ENCODE measurements at regions not wholly inside any gene's neighbourhood (a gene's known extent, or its start where the extent isn't known, plus 50 kb on each side); places are given as distances from the start of the nearest gene placed in this dataset.

- Histone ChIP-seq H3K9me3 (replicated peaks; ENCODE audit: insufficient read depth, low read length) (no peaks in the 10 kb centered on the region), H3K4me2 (ENCODE audit: low read depth, low read length) (no peak overlapping the region), H3K27ac (ENCODE audit: low read length) (no peak overlapping the region), H3K27me3 (replicated peaks; ENCODE audit: insufficient read depth, low read length) (no peaks in the 10 kb centered on the region), H3K9ac (ENCODE audit: low read length) (no peak overlapping the region), H3K79me2 (ENCODE audit: low read length) (no peaks in the 10 kb centered on the region), H3K9me2 (replicated peaks; ENCODE audit: insufficient read depth, low read length) (no peaks in the 10 kb centered on the region), H3F3A (ENCODE audit: insufficient read depth, low read length) (no peaks in the 10 kb centered on the region), H3K36me3 (replicated peaks; ENCODE audit: insufficient read depth, low read length) (no peaks in the 10 kb centered on the region), H2AFZ (ENCODE audit: low read length) (no peak overlapping the region), H3K4me3 (ENCODE audit: low read length) (no peak overlapping the region), H4K20me1 (ENCODE audit: insufficient read depth, low read length) (no peaks in the 10 kb centered on the region), H3K4me1 (ENCODE audit: low read length) (no peaks in the 10 kb centered on the region)
- TF ChIP-seq CTCF (IDR thresholded peaks at IDR 0.05; ENCODE audit: low read length): no peak
- no peak for DNase-seq
Measured at GRCh38 chr2:120622886-120623753, 112.5 kb upstream of the GLI2 start.

DNA sequence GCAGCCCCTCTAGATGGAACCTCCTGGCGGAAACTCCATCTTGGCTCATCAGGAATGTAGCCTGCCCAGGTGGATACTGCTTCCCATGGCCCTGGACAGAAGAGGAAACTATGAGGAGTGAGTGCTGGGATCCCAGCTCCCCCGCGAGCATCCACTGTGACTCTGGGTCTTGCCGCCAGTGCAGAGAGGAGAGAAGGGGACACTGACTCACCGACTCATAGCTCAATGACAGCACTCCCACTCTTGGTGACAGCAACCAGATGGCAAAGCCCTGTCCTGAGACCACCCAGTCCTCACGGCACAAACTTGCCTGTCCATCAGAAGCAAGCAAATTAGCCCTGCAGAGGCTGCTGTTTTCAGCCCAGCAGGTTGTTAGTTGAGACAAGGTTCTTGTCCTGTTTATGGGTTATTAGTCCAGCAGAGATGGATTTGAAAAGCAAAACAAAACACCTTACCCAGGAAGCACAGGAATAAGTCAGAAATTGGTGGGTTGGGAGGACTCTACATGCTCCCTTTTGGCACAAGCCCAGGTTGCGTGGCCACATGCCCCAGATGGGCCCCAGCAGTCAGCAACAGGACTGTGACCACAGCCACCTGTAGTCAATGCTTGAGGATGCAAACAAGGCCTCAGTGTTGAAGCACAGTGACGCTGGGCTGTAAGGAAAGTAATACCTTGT is 111.5 kb upstream of the GLI2 start:
- H3K4me2 ChIP-seq (ENCODE audit: low read depth, low read length): no peak overlapping the region
- H4K20me1 ChIP-seq (ENCODE audit: insufficient read depth, low read length): no peaks in the 10 kb centered on the region
- no peaks in the 10 kb centered on the region for H3K4me1 ChIP-seq (ENCODE audit: low read length)
- H3K27ac ChIP-seq (ENCODE audit: low read length): no peak overlapping the region
- no peaks in the 10 kb centered on the region for H3K9me2 ChIP-seq (replicated peaks; ENCODE audit: insufficient read depth, low read length)
- H3K9ac ChIP-seq (ENCODE audit: low read length): no peak overlapping the region
- no peak overlapping the region for H3K4me3 ChIP-seq (ENCODE audit: low read length)
- TF ChIP-seq EZH2phosphoT487 (IDR thresholded peaks at IDR 0.05; ENCODE audit: low read length) (no peak), CTCF (IDR thresholded peaks at IDR 0.05; ENCODE audit: low read length) (no peak), EZH2 (optimal IDR thresholded peaks at IDR 0.05; ENCODE audit: low read depth, low read length) (no peak)
- H3K79me2 ChIP-seq (ENCODE audit: low read length): no peaks in the 10 kb centered on the region
- H2AFZ ChIP-seq (ENCODE audit: low read length): no peak overlapping the region
- H3K27me3 ChIP-seq (replicated peaks; ENCODE audit: insufficient read depth, low read length): no peaks in the 10 kb centered on the region
- no peak for DNase-seq
- no peaks in the 10 kb centered on the region for H3F3A ChIP-seq (ENCODE audit: insufficient read depth, low read length)
- no peaks in the 10 kb centered on the region for H3K9me3 ChIP-seq (replicated peaks; ENCODE audit: insufficient read depth, low read length)
- H3K36me3 ChIP-seq (replicated peaks; ENCODE audit: insufficient read depth, low read length): no peaks in the 10 kb centered on the region

DNA sequence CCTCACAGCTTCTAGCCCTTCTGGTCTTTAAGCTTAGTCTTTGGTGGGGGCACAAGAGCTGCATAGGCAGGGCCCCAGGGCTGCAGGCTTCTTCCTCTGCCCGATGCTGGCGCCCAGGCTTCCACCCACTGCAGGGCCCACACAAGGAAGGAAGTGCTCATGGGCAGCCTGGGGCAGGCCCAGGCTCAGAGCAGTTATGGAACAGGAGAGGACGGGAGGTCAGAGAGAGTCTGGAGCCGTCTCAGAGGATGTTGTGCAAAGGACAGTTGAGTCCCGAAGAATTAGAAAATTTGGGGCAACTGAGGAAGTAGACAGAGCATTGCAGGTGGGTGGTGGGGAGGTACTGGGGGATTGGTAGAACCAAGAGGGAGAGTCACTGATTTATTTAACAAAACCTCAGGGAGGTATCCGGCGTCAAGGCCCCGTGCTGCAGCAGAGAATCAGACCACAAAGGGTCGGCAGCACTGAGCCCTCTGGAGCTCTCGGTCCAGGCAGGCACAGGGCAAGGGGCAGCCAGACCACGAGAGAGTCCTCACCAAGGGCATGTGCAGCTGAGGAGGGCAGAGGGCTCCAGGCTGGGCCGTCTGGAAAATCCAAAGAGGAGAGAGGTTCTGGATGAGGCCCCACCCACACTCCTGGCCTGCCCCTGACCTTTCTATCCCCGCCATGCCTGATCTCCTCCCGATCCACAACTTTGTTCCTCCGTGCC is 110.8 kb upstream of the GLI2 start:
- Histone ChIP-seq H3K27ac (ENCODE audit: low read length) (no peak overlapping the region), H3K27me3 (replicated peaks; ENCODE audit: insufficient read depth, low read length) (no peaks in the 10 kb centered on the region)

More for the DNA sequence above, 110.8 kb upstream of the GLI2 start:
- Histone ChIP-seq H2AFZ (ENCODE audit: low read length) (no peak overlapping the region), H4K20me1 (ENCODE audit: insufficient read depth, low read length) (no peaks in the 10 kb centered on the region), H3K4me2 (ENCODE audit: low read depth, low read length) (no peak overlapping the region), H3K9me2 (replicated peaks; ENCODE audit: insufficient read depth, low read length) (no peaks in the 10 kb centered on the region), H3K4me3 (ENCODE audit: low read length) (no peak overlapping the region), H3F3A (ENCODE audit: insufficient read depth, low read length) (no peaks in the 10 kb centered on the region), H3K79me2 (ENCODE audit: low read length) (no peaks in the 10 kb centered on the region), H3K9me3 (replicated peaks; ENCODE audit: insufficient read depth, low read length) (no peaks in the 10 kb centered on the region), H3K36me3 (replicated peaks; ENCODE audit: insufficient read depth, low read length) (no peaks in the 10 kb centered on the region), H3K4me1 (ENCODE audit: low read length) (no peaks in the 10 kb centered on the region), H3K9ac (ENCODE audit: low read length) (no peak overlapping the region)
- TF ChIP-seq EZH2phosphoT487 (IDR thresholded peaks at IDR 0.05; ENCODE audit: low read length) (no peak), CTCF (IDR thresholded peaks at IDR 0.05; ENCODE audit: low read length) (no peak), EZH2 (optimal IDR thresholded peaks at IDR 0.05; ENCODE audit: low read depth, low read length) (no peak)
- DNase-seq: no peak

All from MM.1S (cell line).